ENCODE measurements at regions not wholly inside any gene's neighbourhood (a gene's known extent, or its start where the extent isn't known, plus 50 kb on each side); places are given as distances from the start of the nearest gene placed in this dataset.

DNA sequence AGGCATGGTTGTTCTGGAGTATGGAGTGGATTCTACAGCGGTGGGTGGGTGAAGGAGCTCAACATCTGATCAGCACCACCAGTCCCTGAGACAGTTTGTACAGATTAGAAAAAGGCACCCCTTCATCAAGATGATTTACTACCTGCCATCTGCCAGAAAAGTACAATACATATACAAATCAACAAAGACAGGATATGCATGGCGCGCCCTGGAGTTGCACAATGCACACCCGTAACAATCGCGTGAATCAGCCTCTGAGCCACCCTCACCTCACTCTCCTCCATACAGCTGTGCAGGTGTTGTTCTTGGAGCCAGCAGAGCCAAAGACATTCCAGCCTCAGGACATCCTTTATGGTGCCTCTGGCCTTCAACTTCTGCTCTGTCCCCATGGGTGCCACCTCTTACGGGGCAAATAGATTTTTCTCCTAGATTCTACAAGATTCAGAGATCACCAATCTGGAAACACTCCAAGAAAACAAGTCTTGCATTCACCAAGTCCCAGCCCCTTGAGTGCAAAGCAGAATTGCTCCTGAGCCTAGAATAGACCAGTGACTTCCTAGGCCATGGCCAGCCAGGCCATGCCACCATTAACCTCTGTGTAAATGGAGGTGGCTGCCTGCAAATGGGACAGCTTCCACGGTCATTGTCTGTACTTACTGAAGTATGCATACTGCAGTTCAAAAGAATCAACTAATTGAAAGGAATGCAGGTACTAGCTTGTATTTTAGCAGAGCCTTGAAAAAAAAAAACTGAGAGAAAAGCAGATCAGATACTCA is 490.9 kb downstream of the SOX6 start:
- TF ChIP-seq, protein P1, sequence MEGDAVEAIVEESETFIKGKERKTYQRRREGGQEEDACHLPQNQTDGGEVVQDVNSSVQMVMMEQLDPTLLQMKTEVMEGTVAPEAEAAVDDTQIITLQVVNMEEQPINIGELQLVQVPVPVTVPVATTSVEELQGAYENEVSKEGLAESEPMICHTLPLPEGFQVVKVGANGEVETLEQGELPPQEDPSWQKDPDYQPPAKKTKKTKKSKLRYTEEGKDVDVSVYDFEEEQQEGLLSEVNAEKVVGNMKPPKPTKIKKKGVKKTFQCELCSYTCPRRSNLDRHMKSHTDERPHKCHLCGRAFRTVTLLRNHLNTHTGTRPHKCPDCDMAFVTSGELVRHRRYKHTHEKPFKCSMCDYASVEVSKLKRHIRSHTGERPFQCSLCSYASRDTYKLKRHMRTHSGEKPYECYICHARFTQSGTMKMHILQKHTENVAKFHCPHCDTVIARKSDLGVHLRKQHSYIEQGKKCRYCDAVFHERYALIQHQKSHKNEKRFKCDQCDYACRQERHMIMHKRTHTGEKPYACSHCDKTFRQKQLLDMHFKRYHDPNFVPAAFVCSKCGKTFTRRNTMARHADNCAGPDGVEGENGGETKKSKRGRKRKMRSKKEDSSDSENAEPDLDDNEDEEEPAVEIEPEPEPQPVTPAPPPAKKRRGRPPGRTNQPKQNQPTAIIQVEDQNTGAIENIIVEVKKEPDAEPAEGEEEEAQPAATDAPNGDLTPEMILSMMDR (conservative IDR thresholded peaks at IDR 0.05; ENCODE audit: low read depth, low read length): no peak
- TF ChIP-seq EZH2 (IDR thresholded peaks at IDR 0.05; ENCODE audit: low read length, unreplicated experiment) (no peak), EZH2phosphoT487 (IDR thresholded peaks at IDR 0.05; ENCODE audit: borderline replicate concordance, low read length) (no peak)
